Mucosa of stomach (tissue), 1 donor: ENCODE measurements at regions not wholly inside any gene's neighbourhood (a gene's known extent, or its start where the extent isn't known, plus 50 kb on each side); places are given as distances from the start of the nearest gene placed in this dataset.

Source experiments
- H3K27me3 ChIP-seq: one replicate; pipeline ENCODE4 v1.7.0; 2013; ENCODE audit warnings: mild to moderate bottlenecking, low read length; ENCODE audit not compliant: control insufficient read depth, insufficient read depth
- H3K36me3 ChIP-seq: one replicate; pipeline ENCODE4 v1.7.0; 2013; ENCODE audit warnings: low read length; ENCODE audit not compliant: control insufficient read depth, insufficient read depth
- H3K4me1 ChIP-seq: one replicate; pipeline ENCODE4 v1.7.0; 2013; ENCODE audit warnings: mild to moderate bottlenecking, low read length; ENCODE audit not compliant: control insufficient read depth, insufficient read depth
- H3K4me3 ChIP-seq: one replicate; pipeline ENCODE4 v1.7.0; 2013; ENCODE audit warnings: low read length
- H3K9ac ChIP-seq: one replicate; pipeline ENCODE4 v1.7.0; 2013; ENCODE audit warnings: mild to moderate bottlenecking, low read length, moderate library complexity
- H3K9me3 ChIP-seq: one replicate; pipeline ENCODE4 v1.7.0; 2013; ENCODE audit warnings: mild to moderate bottlenecking, low read length, moderate library complexity; ENCODE audit not compliant: control insufficient read depth
- donor health status: Pancreatic carcinoma.

DNA sequence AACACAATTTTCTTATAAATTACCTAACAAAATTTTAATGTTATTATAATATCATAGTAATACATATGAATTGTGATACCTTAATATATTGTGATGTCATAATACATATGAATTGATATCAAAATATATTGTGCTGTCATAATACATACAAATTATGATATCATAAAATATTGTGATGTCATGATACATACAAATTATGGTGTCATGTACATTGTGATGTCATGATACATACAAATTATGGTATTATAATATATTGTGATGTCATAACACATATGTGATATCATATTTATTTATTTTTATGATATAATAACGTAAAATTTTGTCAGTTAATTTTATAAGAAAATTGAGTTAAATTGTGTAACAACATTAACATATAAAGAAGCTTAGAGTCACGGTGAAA lies 1927.2 kb downstream of the TP53TG3F start:
- no peaks in the 10 kb centered on the region for H3K36me3 ChIP-seq
- no peak overlapping the region for H3K9ac ChIP-seq
- no peaks in the 10 kb centered on the region for H3K4me1 ChIP-seq
- H3K27me3 ChIP-seq, result no peaks in the 10 kb centered on the region
- no peaks in the 10 kb centered on the region for H3K9me3 ChIP-seq
- H3K4me3 ChIP-seq, result no peak overlapping the region

DNA sequence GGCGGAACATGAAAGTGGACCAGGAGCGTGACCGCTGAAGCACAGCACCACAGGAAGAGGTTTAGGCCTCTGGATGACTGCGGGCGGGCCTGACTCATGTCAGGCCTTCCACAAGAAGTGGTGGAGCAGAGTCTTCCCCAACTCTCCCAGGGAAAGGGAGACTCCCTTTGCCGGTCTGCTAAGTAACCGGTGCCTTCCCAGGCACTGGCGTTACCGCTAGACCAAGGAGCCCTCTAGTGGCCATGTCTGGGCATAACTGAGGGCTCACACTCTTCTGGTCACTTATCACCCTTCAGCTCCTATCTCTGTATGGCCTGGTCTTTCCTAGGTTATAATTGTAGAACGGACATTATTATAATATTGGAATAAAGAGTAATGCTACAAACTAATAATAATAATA lies 1931.9 kb downstream of the TP53TG3F start:
- H3K4me3 ChIP-seq, result no peak overlapping the region
- H3K9me3 ChIP-seq, result no peaks in the 10 kb centered on the region

DNA sequence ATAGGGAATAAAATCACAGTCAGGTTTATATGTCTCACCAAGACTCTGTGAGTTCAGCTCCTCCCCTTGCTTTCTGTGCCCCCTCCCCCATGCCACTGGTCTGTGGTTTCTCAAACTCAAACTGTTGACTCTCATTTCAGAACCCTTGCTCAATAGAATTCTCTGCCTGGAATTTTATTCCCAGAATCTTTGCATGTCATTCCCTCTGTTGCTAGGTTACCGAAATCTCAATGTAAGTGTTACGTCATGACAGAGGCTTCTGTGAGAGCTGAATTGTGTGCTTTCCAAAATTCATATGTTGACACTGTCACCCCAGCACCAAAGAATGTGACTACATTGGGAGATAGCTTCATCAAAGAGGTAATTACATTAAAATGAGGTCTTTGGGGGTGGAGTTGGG lies 1938.8 kb downstream of the TP53TG3F start:
- Histone ChIP-seq H3K9me3 (no peaks in the 10 kb centered on the region), H3K27me3 (no peaks in the 10 kb centered on the region), H3K4me1 (no peaks in the 10 kb centered on the region), H3K9ac (no peak overlapping the region), H3K4me3 (no peak overlapping the region), H3K36me3 (no peaks in the 10 kb centered on the region)

More for the DNA sequence above, 1931.9 kb downstream of the TP53TG3F start:
- Histone ChIP-seq H3K4me1 (no peaks in the 10 kb centered on the region), H3K27me3 (no peaks in the 10 kb centered on the region), H3K9ac (no peak overlapping the region), H3K36me3 (no peaks in the 10 kb centered on the region)

DNA sequence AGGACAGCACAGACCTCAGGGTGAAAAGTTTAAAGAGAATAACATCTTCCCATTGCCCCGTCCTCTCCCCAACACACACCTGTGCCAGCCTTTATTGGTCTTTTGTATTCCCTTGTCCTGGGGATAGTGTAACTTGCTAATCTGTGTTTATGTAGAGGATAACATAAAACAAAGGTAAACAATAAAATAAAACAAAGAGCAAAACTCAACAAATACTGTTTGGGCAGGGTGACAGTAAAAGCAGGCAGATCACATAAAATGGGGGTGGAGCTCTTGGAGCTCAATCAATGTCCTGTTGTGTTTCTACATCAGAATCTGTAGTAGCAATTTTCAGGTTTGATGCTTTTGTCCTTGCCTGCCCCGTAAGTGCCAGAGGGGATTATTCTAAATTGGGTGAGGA lies 1939.7 kb downstream of the TP53TG3F start:
- H3K4me3 ChIP-seq, result no peak overlapping the region
- no peaks in the 10 kb centered on the region for H3K27me3 ChIP-seq
- no peak overlapping the region for H3K9ac ChIP-seq
- no peaks in the 10 kb centered on the region for H3K9me3 ChIP-seq
- no peaks in the 10 kb centered on the region for H3K36me3 ChIP-seq
- H3K4me1 ChIP-seq, result no peaks in the 10 kb centered on the region

DNA sequence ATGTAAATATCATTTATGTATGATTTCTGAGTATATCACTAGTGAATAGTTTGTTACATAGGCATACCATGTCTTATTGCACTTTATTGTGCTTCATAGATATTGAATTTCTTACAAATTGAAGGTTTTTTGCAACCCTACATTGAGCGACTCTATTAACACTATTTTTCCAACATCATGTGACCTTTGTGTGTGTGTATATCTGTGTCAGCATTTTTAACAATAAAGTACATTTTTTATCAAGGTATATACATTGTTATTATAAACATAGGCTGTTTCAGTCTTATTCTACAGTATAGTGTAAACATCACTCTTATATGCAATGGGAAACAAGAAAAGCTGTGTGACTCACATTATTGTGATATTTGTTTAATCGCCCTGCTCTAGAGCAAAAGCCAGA lies 1944.9 kb downstream of the TP53TG3F start:
- H3K9me3 ChIP-seq, result no peaks in the 10 kb centered on the region
- no peaks in the 10 kb centered on the region for H3K4me1 ChIP-seq
- H3K27me3 ChIP-seq, result no peaks in the 10 kb centered on the region
- H3K9ac ChIP-seq, result no peak overlapping the region
- H3K4me3 ChIP-seq, result no peak overlapping the region
- no peaks in the 10 kb centered on the region for H3K36me3 ChIP-seq

DNA sequence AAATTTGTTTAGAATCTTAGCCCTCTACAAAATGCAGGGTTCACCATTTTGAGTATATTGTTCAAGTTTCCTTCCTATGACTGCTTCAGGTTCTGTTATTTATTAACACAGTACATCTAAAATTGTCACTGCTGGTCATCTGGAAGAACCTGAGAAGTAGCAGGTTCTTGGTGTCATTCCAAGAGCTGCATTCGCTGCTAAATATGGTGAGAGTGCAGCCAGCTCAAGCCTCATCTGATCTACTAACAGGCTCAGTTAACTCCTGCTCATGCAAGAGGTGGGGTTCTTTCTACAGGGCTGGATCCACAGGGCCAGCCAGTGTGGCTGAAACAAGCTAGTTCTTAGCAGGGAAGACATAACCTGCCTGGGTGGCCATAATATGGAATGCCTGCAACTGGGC lies 1946.1 kb downstream of the TP53TG3F start:
- Histone ChIP-seq H3K4me3 (no peak overlapping the region), H3K4me1 (no peaks in the 10 kb centered on the region), H3K36me3 (no peaks in the 10 kb centered on the region), H3K9me3 (no peaks in the 10 kb centered on the region), H3K27me3 (no peaks in the 10 kb centered on the region), H3K9ac (no peak overlapping the region)

DNA sequence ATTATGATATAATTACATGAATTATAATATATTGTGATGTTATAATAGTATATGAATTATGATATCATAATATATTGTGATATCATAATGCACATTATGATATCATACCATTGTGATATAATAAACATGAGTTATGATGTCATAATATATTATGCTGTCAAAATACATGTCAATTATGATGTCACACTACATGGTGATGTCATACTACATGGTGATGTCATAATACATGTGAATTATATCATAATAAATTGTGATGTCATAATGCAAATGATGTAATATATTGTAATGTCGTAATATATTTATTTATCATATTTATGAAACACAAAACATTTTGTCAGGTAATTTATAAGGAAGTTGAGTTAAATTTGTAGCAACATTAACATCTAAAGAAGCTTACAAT lies 1950.1 kb downstream of the TP53TG3F start:
- Histone ChIP-seq H3K36me3 (no peaks in the 10 kb centered on the region), H3K4me3 (no peak overlapping the region), H3K27me3 (no peaks in the 10 kb centered on the region), H3K9me3 (no peaks in the 10 kb centered on the region), H3K4me1 (no peaks in the 10 kb centered on the region), H3K9ac (no peak overlapping the region)

DNA sequence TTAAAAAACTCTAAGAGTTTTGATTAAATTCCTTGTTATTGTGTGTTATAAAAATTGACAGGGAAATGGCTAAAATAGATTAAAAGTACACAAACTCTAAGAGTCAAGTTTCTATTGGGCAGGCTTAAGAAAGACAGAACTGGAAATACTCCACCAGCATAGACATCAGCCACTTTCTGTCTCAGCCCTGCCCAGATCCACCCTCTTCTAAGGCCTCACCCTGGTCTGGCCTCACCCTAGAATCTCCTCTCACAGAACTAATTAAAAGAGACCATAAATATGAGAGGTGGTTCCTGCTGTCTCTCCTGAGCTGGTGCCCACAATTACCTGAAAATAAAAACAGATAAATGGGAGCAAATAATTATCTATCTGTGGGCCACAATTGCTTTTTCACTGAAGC lies 1951.0 kb downstream of the TP53TG3F start:
- Histone ChIP-seq H3K4me1 (no peaks in the 10 kb centered on the region), H3K27me3 (no peaks in the 10 kb centered on the region), H3K9ac (no peak overlapping the region), H3K9me3 (no peaks in the 10 kb centered on the region), H3K36me3 (no peaks in the 10 kb centered on the region), H3K4me3 (no peak overlapping the region)

DNA sequence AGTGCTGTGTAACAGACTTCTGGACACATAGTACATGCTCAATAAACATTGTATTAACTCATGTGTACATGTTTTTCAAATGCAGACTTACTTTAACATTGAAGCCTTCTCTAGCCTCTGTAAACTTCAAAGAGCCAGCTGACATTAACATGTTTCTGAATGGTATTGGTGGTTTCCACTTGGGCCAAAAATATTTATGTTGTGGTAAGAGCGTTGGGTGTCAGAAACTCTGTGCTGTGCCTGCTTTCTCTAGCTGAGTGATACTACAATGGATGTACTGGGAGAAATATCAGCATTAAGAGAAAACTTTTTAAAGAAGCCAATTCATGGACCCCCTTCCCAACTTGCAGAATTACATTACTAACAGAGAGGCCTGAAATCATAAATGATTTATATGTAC lies 1951.7 kb downstream of the TP53TG3F start:
- Histone ChIP-seq H3K9ac (no peak overlapping the region), H3K9me3 (no peaks in the 10 kb centered on the region), H3K4me3 (no peak overlapping the region), H3K36me3 (no peaks in the 10 kb centered on the region), H3K4me1 (no peaks in the 10 kb centered on the region), H3K27me3 (no peaks in the 10 kb centered on the region)

DNA sequence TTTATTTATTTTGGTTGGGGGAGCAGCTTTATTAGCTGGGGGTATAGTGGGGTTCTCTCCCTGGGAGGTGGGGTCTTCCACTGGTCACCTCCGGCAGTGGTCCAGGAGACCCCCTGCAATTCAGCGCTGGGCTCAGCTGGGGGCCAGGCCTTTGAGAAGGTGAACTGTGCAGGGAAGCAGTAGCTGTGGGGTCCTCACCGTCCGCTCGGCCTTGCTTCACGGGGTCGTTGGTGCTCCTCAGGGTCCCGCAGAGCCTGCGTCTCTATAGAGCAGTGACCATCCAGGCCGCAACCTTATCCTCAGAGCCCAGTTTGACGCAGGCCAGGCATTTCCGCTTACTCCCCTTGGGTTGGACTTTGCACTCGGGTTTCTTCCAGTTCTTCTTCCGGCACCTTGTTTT lies 1954.7 kb downstream of the TP53TG3F start:
- H3K27me3 ChIP-seq, result no peaks in the 10 kb centered on the region
- no peaks in the 10 kb centered on the region for H3K36me3 ChIP-seq
- no peak overlapping the region for H3K4me3 ChIP-seq
- no peak overlapping the region for H3K9ac ChIP-seq
- no peaks in the 10 kb centered on the region for H3K9me3 ChIP-seq
- no peaks in the 10 kb centered on the region for H3K4me1 ChIP-seq

DNA sequence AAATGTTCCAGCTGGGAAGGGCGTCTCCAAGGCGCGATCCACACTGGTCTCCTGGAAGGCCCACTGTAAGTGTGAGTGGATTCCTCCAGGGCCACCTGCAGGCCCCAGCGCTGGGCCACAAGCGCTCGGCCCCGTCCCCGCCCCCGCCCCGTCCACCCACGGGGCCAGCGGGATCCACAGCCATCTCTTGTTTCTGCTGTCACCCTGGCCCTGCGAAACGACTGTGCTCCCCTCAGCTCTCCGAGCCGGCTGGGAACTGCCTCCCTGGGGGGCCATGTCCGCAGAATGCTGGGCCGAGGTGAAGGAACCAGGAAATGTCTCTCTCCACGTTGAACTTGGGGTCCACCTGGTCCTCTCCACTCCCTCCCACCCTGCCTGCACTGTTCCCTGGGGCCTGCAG lies 1955.2 kb downstream of the TP53TG3F start:
- Histone ChIP-seq H3K27me3 (no peaks in the 10 kb centered on the region), H3K4me1 (no peaks in the 10 kb centered on the region), H3K36me3 (no peaks in the 10 kb centered on the region), H3K9me3 (no peaks in the 10 kb centered on the region), H3K9ac (no peak overlapping the region), H3K4me3 (no peak overlapping the region)

DNA sequence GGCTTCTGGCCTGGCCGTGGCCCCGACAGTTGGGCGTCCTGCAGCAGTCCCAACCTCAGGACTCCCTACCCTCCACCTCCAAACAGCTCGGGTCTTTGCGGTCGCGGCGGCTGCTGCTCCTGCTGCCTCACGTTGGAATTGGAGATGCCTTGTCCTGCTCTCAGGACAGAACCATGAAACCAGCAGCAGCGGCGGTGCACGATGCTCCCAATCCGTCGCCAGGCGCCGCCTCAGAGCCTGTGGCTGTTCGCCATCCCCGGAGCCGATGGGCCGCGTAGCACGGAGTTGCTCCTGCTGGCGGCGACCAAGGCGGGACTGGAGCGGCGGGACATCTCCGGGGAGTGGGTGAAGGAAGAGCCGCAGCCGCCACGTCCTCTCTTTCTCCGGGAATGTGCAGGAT lies 1965.9 kb downstream of the TP53TG3F start:
- no peak overlapping the region for H3K9ac ChIP-seq
- no peaks in the 10 kb centered on the region for H3K4me1 ChIP-seq
- no peaks in the 10 kb centered on the region for H3K27me3 ChIP-seq
- H3K9me3 ChIP-seq, result no peaks in the 10 kb centered on the region
- H3K36me3 ChIP-seq, result no peaks in the 10 kb centered on the region
- no peak overlapping the region for H3K4me3 ChIP-seq

DNA sequence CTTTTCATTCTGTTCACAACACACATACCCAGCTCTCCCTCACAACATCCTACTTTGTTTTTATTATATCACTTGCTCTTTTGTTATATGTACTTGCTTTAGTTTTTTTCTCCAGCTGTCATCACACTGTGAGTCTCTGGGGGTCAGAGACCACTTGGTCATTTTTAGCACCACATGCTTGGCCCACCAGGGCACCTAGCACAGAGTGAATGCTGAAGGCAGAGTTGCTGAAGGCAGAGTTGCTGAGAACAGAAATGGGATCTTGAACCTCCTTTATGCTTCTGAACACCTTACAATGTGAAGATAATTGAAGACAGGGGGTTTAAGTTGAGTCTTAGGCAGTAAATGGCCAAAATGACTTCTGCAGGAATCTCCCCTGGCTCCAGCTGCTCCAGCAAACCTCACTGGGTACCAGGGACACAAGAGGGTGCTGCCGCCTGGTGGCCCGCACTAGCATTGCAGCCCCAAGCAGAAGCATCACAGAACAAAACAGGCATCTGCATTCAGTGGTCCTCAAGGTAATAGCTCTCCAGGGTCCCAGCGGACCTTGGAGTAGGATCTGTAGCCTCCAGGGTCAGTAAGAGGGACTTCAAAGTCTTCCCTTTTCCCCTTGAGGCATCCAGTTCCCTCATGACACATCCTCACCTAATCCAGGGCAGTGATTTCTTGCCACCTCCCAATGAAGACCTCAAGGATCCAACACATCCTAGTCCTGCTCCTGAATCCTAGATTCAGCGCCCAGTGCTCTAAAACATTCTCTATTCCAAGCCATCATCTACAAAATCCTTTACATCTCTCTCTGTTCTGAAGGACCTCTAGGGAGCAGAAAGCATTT lies 1972.6 kb downstream of the TP53TG3F start:
- Histone ChIP-seq H3K36me3 (no peaks in the 10 kb centered on the region), H3K27me3 (no peaks in the 10 kb centered on the region), H3K9me3 (no peaks in the 10 kb centered on the region), H3K9ac (no peak overlapping the region), H3K4me3 (no peak overlapping the region), H3K4me1 (no peaks in the 10 kb centered on the region)
